Activated CD4-positive, alpha-beta T cell treated with anti-CD3 and anti-CD28 coated beads, Interleukin-2, amount 10 ng/mL, durations not matched to agents 24 days and 14 days (primary cell): ENCODE measurements at regions not wholly inside any gene's neighbourhood (a gene's known extent, or its start where the extent isn't known, plus 50 kb on each side); places are given as distances from the start of the nearest gene placed in this dataset.

Experiments
- DNase-seq: peaks from one replicate; pipeline ENCODE4 v3.0.0; 2022
- H3K27ac Mint-ChIP-seq: one replicate; pipeline ENCODE4 v1.8.0; 2022; ENCODE audit warnings: mild to moderate bottlenecking, mixed read lengths
- H3K27me3 Mint-ChIP-seq: one replicate; pipeline ENCODE4 v1.8.0; 2022; ENCODE audit warnings: mixed read lengths
- H3K36me3 Mint-ChIP-seq: one replicate; pipeline ENCODE4 v1.8.0; 2022; ENCODE audit warnings: low read depth, mild to moderate bottlenecking, mixed read lengths
- H3K4me1 Mint-ChIP-seq: one replicate; pipeline ENCODE4 v1.8.0; 2021; ENCODE audit warnings: mixed read lengths
- H3K4me3 Mint-ChIP-seq: one replicate; pipeline ENCODE4 v1.8.0; 2022; ENCODE audit warnings: mild to moderate bottlenecking, moderate library complexity, mixed read lengths
- H3K9me3 Mint-ChIP-seq: one replicate; pipeline ENCODE4 v1.8.0; 2021; ENCODE audit warnings: mixed read lengths
- intact Hi-C: fragments of 100-400 bp; cut with micrococcal nuclease; formaldehyde crosslinking; loops from one replicate; pipeline ENCODE4 v1.15.1; 2023

DNA sequence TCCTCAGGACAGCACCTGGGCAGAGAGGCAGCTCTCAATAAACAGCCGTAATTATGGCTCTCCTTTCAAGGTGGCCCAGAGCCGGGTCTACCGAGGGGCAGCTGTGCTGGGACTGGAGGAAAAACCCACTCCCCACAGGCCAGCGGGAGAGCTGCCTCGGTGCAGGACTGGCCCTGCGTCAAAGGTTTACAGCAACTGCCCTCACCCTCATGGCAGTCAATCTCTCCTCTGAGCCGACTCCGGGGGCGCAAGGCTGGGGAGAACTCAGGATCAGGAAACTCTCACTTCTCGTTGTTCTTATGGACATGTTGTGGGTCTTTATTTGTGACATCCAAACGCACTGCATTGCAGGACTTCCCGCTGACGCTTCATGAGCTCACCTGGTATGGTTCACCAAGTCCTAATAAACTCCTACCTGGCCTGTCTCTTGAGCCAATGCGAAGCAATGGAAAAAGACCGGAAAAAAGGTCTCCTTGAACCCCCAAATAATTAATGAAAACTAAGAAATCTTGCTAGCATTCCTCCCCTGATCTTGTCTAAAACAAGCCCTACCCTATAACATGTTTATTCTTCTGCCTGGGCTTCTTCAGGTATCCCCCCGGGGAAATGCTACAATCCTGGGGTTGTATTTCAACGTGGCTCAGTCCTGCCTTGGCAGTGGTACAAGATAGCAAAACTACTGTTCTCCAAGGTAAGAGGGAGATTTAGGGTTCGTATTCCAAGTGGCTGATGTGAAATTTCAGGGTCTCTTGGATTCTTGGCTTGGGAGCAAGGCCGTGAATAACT lies 50.1 kb upstream of the CDKN2AIP start:
- Mint-ChIP-seq H3K27me3 (peaks cover 17% of the 10 kb centered on the region), H3K4me1 (peaks cover 21% of the 10 kb centered on the region), H3K36me3 (no peaks in the 10 kb centered on the region), H3K4me3 (no peak overlapping the region), H3K27ac (no peak overlapping the region), H3K9me3 (no peaks in the 10 kb centered on the region)
- no peak for DNase-seq
- intact Hi-C loops: loop anchor here (10.0 kb wide), 1 partner anchor 210 kb away; no protein-coding TSS in a partner anchor
